ENCODE measurements at regions not wholly inside any gene's neighbourhood (a gene's known extent, or its start where the extent isn't known, plus 50 kb on each side); places are given as distances from the start of the nearest gene placed in this dataset.
"Not testable (repeated sequence)": the region's sequence is repeated elsewhere in the genome, so short reads cannot be mapped to it uniquely, and the experiment has no call there.

DNA sequence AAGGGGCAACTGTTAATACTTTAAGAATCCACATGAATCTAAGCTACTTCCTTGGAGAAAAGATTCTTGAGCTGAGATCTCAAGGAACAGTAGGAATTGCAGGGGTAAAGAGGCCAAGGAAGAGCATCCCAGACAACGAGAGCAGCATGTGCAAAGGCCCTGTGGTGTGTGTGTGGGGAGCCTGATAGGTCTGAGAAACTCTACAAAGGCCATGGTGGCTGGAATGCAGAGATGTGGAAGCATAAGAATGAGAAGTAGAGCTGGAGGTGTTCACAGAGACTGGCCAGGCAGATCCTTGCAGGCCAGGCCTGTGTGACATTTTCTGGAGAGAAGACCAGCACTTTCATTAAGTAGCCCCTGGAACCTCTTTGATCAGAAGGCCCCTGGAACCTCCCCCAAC, 105.8 kb upstream of the GRK3 start:
- H2BK12ac ChIP-seq (ENCODE audit: low read depth, low read length); H3K4me3 ChIP-seq (ENCODE audit: extremely low read depth in 1 of 4, insufficient read depth in 2 of 4, low read depth in 3 of 4, low read length in 4 of 4); H3K4me1 ChIP-seq (replicated peaks in 1 of 4; ENCODE audit: control insufficient read depth in 3 of 4, insufficient read depth in 4 of 4, low read length in 3 of 4); H3K23me2 ChIP-seq (ENCODE audit: low read depth, low read length); H3K27ac ChIP-seq (ENCODE audit: low read depth, low read length); H2BK15ac ChIP-seq (ENCODE audit: low read length); H2AFZ ChIP-seq (ENCODE audit: low read length); H2AK5ac ChIP-seq (ENCODE audit: low read depth, low read length); H4K20me1 ChIP-seq (replicated peaks in 1 of 2; ENCODE audit: control insufficient read depth in 1 of 2, insufficient read depth in 2 of 2, low read length in 2 of 2); H3K4me2 ChIP-seq (ENCODE audit: insufficient read depth in 1 of 2, low read depth in 2 of 2, low read length in 2 of 2); H3K56ac ChIP-seq (replicated peaks; ENCODE audit: insufficient read length, low read depth, low read length); H2BK20ac ChIP-seq (ENCODE audit: low read length); H3K14ac ChIP-seq (ENCODE audit: insufficient read length); H3K4ac ChIP-seq (replicated peaks; ENCODE audit: insufficient read length, low read depth, low read length); H3K9ac ChIP-seq (replicated peaks in 1 of 4; ENCODE audit: extremely low read depth in 1 of 4, low read depth in 3 of 4, low read length in 3 of 4); H2BK120ac ChIP-seq (replicated peaks; ENCODE audit: low read depth, low read length); H3K23ac ChIP-seq (ENCODE audit: insufficient read length); H4K8ac ChIP-seq (ENCODE audit: extremely low read depth, insufficient read depth, low read length); DNase-seq (ENCODE audit: low read depth in 1 of 2, low spot score in 2 of 2); POLR2A ChIA-PET (ENCODE audit: partially characterized antibody); H3K27me3 ChIP-seq (replicated peaks in 1 of 4; ENCODE audit: control insufficient read depth in 3 of 4, extremely low read depth in 1 of 4, insufficient read depth in 3 of 4, low read length in 3 of 4); FAIRE-seq; H3K18ac ChIP-seq (ENCODE audit: extremely low read depth, low read length); H3K79me1 ChIP-seq (ENCODE audit: low read depth, low read length); H4K91ac ChIP-seq (replicated peaks; ENCODE audit: insufficient read length, low read length); H3K9me3 ChIP-seq (ENCODE audit: insufficient read depth in 2 of 2, low read depth in 1 of 2, low read length in 1 of 2); H4K5ac ChIP-seq (ENCODE audit: insufficient read length, low read depth, low read length); H2BK5ac ChIP-seq (ENCODE audit: low read depth, low read length): not testable (repeated sequence)
- CTCF ChIA-PET (ENCODE audit: partially characterized antibody), result interaction anchor here (1.0 kb wide), 1 partner anchor 11 kb away, joined by 3 read pairs; no protein-coding TSS in a partner anchor
- peaks cover 3 to 11% of the 10 kb centered on the region in 2 experiments; a peak in 3 of 4 replicates for H3K79me2 ChIP-seq (ENCODE audit: control insufficient read depth in 1 of 2, insufficient read depth in 2 of 2, low read length in 2 of 2)
- peaks cover 2 to 26% (median 19%) of the 10 kb centered on the region in 4 experiments; a peak in 7 of 8 replicates for H3K36me3 ChIP-seq (ENCODE audit: control insufficient read depth in 2 of 4, insufficient read depth in 4 of 4, low read length in 3 of 4)
- WGBS, 2 experiments (ENCODE audit: extremely low coverage in 1 of 2, insufficient coverage in 1 of 2, insufficient read length in 1 of 2, insufficient replicate concordance in 2 of 2, low coverage in 1 of 2, low lambda C conversion rate in 2 of 2, missing lambda C conversion rate in 1 of 2), result 93% methylated on average over 1 of the region's 1 CpG; no CpG with 5 or more reads in 1 of the 2 experiments

DNA sequence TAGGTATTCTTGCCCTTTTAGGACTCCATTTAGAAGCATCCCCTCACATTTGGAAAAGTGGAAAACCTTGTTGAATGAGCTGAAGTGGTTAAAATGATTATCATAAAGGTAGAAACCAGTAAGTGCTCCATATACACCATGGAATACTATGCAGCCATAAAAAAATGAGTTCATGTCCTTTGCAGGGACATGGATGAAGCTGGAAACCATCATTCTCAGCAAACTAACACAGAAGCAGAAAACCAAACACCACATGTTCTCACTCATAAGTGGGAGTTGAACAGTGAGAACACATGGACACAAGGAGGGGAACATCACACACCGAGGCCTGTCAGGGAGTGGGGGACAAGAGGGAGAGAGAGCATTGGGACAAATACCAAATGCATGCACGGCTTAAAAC, 103.8 kb upstream of the GRK3 start:
- H3K14ac ChIP-seq (ENCODE audit: insufficient read length); H2BK20ac ChIP-seq (ENCODE audit: low read length); H3K9me3 ChIP-seq (ENCODE audit: insufficient read depth in 2 of 2, low read depth in 1 of 2, low read length in 1 of 2); H3K18ac ChIP-seq (ENCODE audit: extremely low read depth, low read length); H3K9ac ChIP-seq (replicated peaks in 1 of 4; ENCODE audit: extremely low read depth in 1 of 4, low read depth in 3 of 4, low read length in 3 of 4); H3K56ac ChIP-seq (replicated peaks; ENCODE audit: insufficient read length, low read depth, low read length); H3K4ac ChIP-seq (replicated peaks; ENCODE audit: insufficient read length, low read depth, low read length); H2BK5ac ChIP-seq (ENCODE audit: low read depth, low read length); H3K23ac ChIP-seq (ENCODE audit: insufficient read length); H3K4me3 ChIP-seq (ENCODE audit: extremely low read depth in 1 of 4, insufficient read depth in 2 of 4, low read depth in 3 of 4, low read length in 4 of 4); H2BK15ac ChIP-seq (ENCODE audit: low read length); H3K4me1 ChIP-seq (replicated peaks in 1 of 4; ENCODE audit: control insufficient read depth in 3 of 4, insufficient read depth in 4 of 4, low read length in 3 of 4); FAIRE-seq; H4K5ac ChIP-seq (ENCODE audit: insufficient read length, low read depth, low read length); H3K27me3 ChIP-seq (replicated peaks in 1 of 4; ENCODE audit: control insufficient read depth in 3 of 4, extremely low read depth in 1 of 4, insufficient read depth in 3 of 4, low read length in 3 of 4); H4K91ac ChIP-seq (replicated peaks; ENCODE audit: insufficient read length, low read length); H3K4me2 ChIP-seq (ENCODE audit: insufficient read depth in 1 of 2, low read depth in 2 of 2, low read length in 2 of 2); H4K20me1 ChIP-seq (replicated peaks in 1 of 2; ENCODE audit: control insufficient read depth in 1 of 2, insufficient read depth in 2 of 2, low read length in 2 of 2); H3K27ac ChIP-seq (ENCODE audit: low read depth, low read length); H4K8ac ChIP-seq (ENCODE audit: extremely low read depth, insufficient read depth, low read length); H2AFZ ChIP-seq (ENCODE audit: low read length); H3K79me2 ChIP-seq (ENCODE audit: control insufficient read depth in 1 of 2, insufficient read depth in 2 of 2, low read length in 2 of 2); H3K79me1 ChIP-seq (ENCODE audit: low read depth, low read length); H3K23me2 ChIP-seq (ENCODE audit: low read depth, low read length); DNase-seq (ENCODE audit: low read depth in 1 of 2, low spot score in 2 of 2); H2BK120ac ChIP-seq (replicated peaks; ENCODE audit: low read depth, low read length); H2BK12ac ChIP-seq (ENCODE audit: low read depth, low read length); H2AK5ac ChIP-seq (ENCODE audit: low read depth, low read length): not testable (repeated sequence)
- POLR2A ChIA-PET (ENCODE audit: partially characterized antibody), result interaction anchor here (1.2 to 1.4 kb wide), 2 partner anchors 12 to 62 kb away, joined by 3 to 4 read pairs; no protein-coding TSS in a partner anchor
- peaks cover 2 to 22% (median 13%) of the 10 kb centered on the region in 4 experiments; a peak in 6 of 8 replicates for H3K36me3 ChIP-seq (ENCODE audit: control insufficient read depth in 2 of 4, insufficient read depth in 4 of 4, low read length in 3 of 4)
- whole genome bisulfite sequencing, 2 experiments (ENCODE audit: extremely low coverage in 1 of 2, insufficient coverage in 1 of 2, insufficient read length in 1 of 2, insufficient replicate concordance in 2 of 2, low coverage in 1 of 2, low lambda C conversion rate in 2 of 2, missing lambda C conversion rate in 1 of 2), result 86% methylated on average over 2 of the region's 2 CpGs; no CpG with 5 or more reads in 1 of the 2 experiments
- CTCF ChIA-PET (ENCODE audit: partially characterized antibody), result interaction anchor here (1.4 to 3.5 kb wide), 3 partner anchors 305 to 312 kb away, joined by 5 to 14 read pairs (median 6); no protein-coding TSS in a partner anchor

Data from H1 (cell line).